Right lobe of liver (tissue), 6 donors: ENCODE measurements at regions not wholly inside any gene's neighbourhood (a gene's known extent, or its start where the extent isn't known, plus 50 kb on each side); places are given as distances from the start of the nearest gene placed in this dataset.

ENCODE experiments used
- ATAC-seq, 4 donors: fragments of 200-7000 bp; cut with Tn5 transposase; one replicate each; pipeline ENCODE4 v1.9.1; 2020; ENCODE audit warnings: mild to moderate bottlenecking in 4 of 4, moderate library complexity in 4 of 4
- DNase-seq, 3 donors: peaks; one replicate each; pipeline ENCODE4 v3.0.0-alpha.2; 2020
- H3K27ac ChIP-seq, 3 donors: fragments of 200-600 bp; one replicate each; pipeline ENCODE4 v1.8.0; 2022
- H3K27me3 ChIP-seq, 2 donors: fragments of 200-600 bp; one replicate each; pipeline ENCODE4 v1.8.0; 2022
- H3K36me3 ChIP-seq, 4 donors: fragments of 200-600 bp; sonication (generic) in 1 of 4; one replicate each; pipeline versions ENCODE4 v1.5.1 to v1.8.0; 2017 to 2022; ENCODE audit warnings: control low read depth in 1 of 4
- H3K4me1 ChIP-seq, 4 donors: fragments of 200-600 bp; sonication (generic) in 1 of 4; one replicate each; pipeline versions ENCODE4 v1.5.1 to v1.8.0; 2017 to 2022; ENCODE audit warnings: control low read depth in 1 of 4
- H3K4me3 ChIP-seq, 3 donors: fragments of 200-600 bp; one replicate each; pipeline ENCODE4 v1.8.0; 2022
- H3K9me3 ChIP-seq, 4 donors: fragments of 200-600 bp; sonication (generic) in 1 of 4; one replicate each; pipeline versions ENCODE4 v1.5.1 to v1.8.0; 2017 to 2022; ENCODE audit warnings: control low read depth in 1 of 4
- POLR2A ChIP-seq: fragments of 450-650 bp; IDR thresholded peaks from one replicate; pipeline ENCODE4 v1.6.1; 2017; ENCODE audit warnings: antibody characterized with exemption, mild to moderate bottlenecking
- WGBS: methylation state at CpG from one replicate; pipeline ENCODE4 v1.1.6; 2018; ENCODE audit warnings: low coverage, low lambda C conversion rate; ENCODE audit not compliant: insufficient coverage; ENCODE audit errors: missing lambda C conversion rate; 5-methylcytosine and 5-hydroxymethylcytosine counted together
- intact Hi-C, 2 donors: fragments of 100-400 bp; cut with DNase I; formaldehyde crosslinking; loops; one replicate each; pipeline versions ENCODE4 v1.11.2 to v1.14.1; 2022
- TF ChIP-seq, protein P1 (sequence below), 4 donors: fragments of 200-600 bp in 3 of 4; fragments of 450-650 bp in 1 of 4; IDR thresholded peaks; one replicate each; pipeline versions ENCODE4 v1.5.1 to v1.8.0; 2016 to 2022; ENCODE audit warnings: antibody characterized with exemption in 4 of 4, mild to moderate bottlenecking in 2 of 4
- donor health status: DM: no; HTN: yes; CAD: no.
- donor health status: DM: no; HTN: no; CAD: no.
- donor health status: DM: no; HTN: no; CAD: no.
- donor health status: DM: no; HTN: yes; CAD: no.
- donor health status: DM: no; HTN: yes; CAD: no.

DNA sequence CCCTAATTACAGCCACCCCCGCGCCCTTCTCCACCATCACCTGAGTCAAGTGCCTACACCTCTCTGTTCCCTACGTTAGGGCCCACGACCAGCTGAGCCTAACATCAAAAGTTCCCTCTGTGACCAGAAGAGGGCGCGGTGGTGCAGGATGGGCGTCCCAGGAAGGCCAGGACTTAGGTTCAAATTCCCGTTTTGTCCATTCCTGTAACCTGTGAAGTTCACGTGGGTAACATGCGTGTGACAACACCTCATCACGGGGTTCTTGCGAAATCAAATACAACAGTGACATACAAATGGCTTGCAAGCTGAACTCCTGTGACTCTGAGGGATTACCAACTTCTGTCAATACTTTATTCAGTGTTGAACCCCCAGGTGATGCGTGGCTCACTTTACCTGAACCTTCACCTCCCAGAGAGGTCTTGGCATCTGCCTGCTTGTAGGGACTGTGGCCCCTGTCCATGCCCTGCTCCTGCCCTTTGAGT lies 207.9 kb downstream of the ARL4C start:
- Histone ChIP-seq H3K27ac (peak overlapping the region in 1 of 3 donors; percentile 39), H3K27me3 (no peaks in the 10 kb centered on the region), H3K4me1 (peaks cover 0 to 5% (median 0%) of the 10 kb centered on the region in 4 donors), H3K9me3 (no peaks in the 10 kb centered on the region), H3K4me3 (no peak overlapping the region), H3K36me3 (no peaks in the 10 kb centered on the region)
- TF ChIP-seq, protein P1, sequence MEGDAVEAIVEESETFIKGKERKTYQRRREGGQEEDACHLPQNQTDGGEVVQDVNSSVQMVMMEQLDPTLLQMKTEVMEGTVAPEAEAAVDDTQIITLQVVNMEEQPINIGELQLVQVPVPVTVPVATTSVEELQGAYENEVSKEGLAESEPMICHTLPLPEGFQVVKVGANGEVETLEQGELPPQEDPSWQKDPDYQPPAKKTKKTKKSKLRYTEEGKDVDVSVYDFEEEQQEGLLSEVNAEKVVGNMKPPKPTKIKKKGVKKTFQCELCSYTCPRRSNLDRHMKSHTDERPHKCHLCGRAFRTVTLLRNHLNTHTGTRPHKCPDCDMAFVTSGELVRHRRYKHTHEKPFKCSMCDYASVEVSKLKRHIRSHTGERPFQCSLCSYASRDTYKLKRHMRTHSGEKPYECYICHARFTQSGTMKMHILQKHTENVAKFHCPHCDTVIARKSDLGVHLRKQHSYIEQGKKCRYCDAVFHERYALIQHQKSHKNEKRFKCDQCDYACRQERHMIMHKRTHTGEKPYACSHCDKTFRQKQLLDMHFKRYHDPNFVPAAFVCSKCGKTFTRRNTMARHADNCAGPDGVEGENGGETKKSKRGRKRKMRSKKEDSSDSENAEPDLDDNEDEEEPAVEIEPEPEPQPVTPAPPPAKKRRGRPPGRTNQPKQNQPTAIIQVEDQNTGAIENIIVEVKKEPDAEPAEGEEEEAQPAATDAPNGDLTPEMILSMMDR (IDR thresholded peaks at IDR 0.05): peak; percentile 58 to 89 (median 72)
- TF ChIP-seq POLR2A: no peak
- 19% methylated on average over 13 of the region's 13 CpGs for WGBS
- DNase-seq (peak; percentile 51 to 76 (median 68)), ATAC-seq (peak; percentile 70 to 87 (median 80))
- intact Hi-C loops: no loop called here

DNA sequence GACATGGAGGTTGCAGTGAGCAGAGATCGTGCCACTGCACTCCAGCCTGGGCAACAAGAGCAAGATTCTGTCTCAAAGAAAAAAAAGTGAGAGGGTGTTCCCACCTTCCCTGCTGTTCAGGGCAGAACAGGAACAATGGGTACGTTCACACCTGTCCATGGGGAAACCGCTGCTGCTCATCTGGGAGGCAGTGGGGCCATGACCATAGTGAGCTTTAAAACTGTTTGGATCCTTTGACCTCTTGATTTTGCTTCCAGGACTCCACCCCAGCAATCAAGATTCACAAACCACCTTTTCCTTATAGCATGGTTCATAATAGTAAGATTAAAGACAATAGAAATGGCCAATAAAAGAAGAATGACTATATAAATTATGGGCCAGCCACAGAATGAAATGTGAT lies 209.2 kb downstream of the ARL4C start:
- no peak for ATAC-seq
- Histone ChIP-seq H3K4me3 (no peak overlapping the region), H3K9me3 (no peaks in the 10 kb centered on the region), H3K27me3 (no peaks in the 10 kb centered on the region), H3K4me1 (peaks cover 0 to 5% (median 0%) of the 10 kb centered on the region in 4 donors), H3K27ac (no peak overlapping the region), H3K36me3 (no peaks in the 10 kb centered on the region)
- DNase-seq: no peak
- WGBS: 100% methylated on average over 1 of the region's 3 CpGs
- TF ChIP-seq POLR2A: no peak
- TF ChIP-seq, protein P1 (IDR thresholded peaks at IDR 0.05): no peak
- intact Hi-C loops: no loop called here

GRCh38 chr2:234286956-234287355 lies 209.9 kb downstream of the ARL4C start:
- H3K27ac ChIP-seq: no peak overlapping the region
- peaks cover 0 to 2% (median 0%) of the 10 kb centered on the region in 4 donors for H3K4me1 ChIP-seq
- H3K4me3 ChIP-seq: no peak overlapping the region
- no peaks in the 10 kb centered on the region for H3K27me3 ChIP-seq
- ATAC-seq (no peak), DNase-seq (no peak)
- 93% methylated on average over 4 of the region's 4 CpGs for WGBS
- no peaks in the 10 kb centered on the region for H3K36me3 ChIP-seq
- TF ChIP-seq, protein P1 (IDR thresholded peaks at IDR 0.05): no peak
- TF ChIP-seq POLR2A: no peak
- no peaks in the 10 kb centered on the region for H3K9me3 ChIP-seq
- intact Hi-C loops: no loop called here

GRCh38 chr2:234286118-234286598 lies 210.7 kb downstream of the ARL4C start:
- TF ChIP-seq, protein P1 (IDR thresholded peaks at IDR 0.05): no peak
- no peak for TF ChIP-seq POLR2A
- DNase-seq (no peak), ATAC-seq (no peak)
- Histone ChIP-seq H3K27ac (no peak overlapping the region), H3K36me3 (no peaks in the 10 kb centered on the region), H3K4me1 (no peaks in the 10 kb centered on the region), H3K27me3 (no peaks in the 10 kb centered on the region), H3K4me3 (no peak overlapping the region), H3K9me3 (no peaks in the 10 kb centered on the region)
- WGBS: 63% methylated on average over 8 of the region's 8 CpGs
- intact Hi-C loops: no loop called here
